AG09319 (cell line): ENCODE measurements at regions not wholly inside any gene's neighbourhood (a gene's known extent, or its start where the extent isn't known, plus 50 kb on each side); places are given as distances from the start of the nearest gene placed in this dataset.

Source experiments
- DNase-seq: peaks from one replicate; pipeline ENCODE4 v3.0.0-alpha.2; 2010; ENCODE audit warnings: low read depth; ENCODE audit errors: extremely low read depth
- TF ChIP-seq, protein P1 (sequence below): IDR thresholded peaks from 2 replicates; pipeline ENCODE4 v1.5.1; 2011; ENCODE audit warnings: low read depth, mild to moderate bottlenecking, inconsistent platforms, low read length, moderate library complexity

DNA sequence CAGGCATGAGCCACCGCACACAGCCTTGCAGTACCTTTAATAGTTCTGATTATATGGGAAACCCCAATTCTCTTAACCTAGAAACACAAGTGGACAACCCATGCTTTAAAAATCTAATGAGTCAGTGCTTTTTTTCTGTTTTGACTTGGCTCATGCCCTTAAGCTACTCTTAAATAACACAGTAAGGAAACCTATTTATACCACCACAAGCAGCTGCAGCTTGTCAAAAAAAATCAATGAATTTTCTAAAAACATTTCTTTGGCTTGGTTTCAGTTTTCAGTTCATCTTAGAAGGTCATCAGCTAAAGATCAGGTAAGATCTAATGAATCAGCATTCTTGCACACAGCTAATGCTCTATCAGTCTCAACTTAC, 124.1 kb upstream of the DST start:
- TF ChIP-seq, protein P1, sequence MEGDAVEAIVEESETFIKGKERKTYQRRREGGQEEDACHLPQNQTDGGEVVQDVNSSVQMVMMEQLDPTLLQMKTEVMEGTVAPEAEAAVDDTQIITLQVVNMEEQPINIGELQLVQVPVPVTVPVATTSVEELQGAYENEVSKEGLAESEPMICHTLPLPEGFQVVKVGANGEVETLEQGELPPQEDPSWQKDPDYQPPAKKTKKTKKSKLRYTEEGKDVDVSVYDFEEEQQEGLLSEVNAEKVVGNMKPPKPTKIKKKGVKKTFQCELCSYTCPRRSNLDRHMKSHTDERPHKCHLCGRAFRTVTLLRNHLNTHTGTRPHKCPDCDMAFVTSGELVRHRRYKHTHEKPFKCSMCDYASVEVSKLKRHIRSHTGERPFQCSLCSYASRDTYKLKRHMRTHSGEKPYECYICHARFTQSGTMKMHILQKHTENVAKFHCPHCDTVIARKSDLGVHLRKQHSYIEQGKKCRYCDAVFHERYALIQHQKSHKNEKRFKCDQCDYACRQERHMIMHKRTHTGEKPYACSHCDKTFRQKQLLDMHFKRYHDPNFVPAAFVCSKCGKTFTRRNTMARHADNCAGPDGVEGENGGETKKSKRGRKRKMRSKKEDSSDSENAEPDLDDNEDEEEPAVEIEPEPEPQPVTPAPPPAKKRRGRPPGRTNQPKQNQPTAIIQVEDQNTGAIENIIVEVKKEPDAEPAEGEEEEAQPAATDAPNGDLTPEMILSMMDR = no peak
- peak; percentile 32 for DNase-seq

DNA sequence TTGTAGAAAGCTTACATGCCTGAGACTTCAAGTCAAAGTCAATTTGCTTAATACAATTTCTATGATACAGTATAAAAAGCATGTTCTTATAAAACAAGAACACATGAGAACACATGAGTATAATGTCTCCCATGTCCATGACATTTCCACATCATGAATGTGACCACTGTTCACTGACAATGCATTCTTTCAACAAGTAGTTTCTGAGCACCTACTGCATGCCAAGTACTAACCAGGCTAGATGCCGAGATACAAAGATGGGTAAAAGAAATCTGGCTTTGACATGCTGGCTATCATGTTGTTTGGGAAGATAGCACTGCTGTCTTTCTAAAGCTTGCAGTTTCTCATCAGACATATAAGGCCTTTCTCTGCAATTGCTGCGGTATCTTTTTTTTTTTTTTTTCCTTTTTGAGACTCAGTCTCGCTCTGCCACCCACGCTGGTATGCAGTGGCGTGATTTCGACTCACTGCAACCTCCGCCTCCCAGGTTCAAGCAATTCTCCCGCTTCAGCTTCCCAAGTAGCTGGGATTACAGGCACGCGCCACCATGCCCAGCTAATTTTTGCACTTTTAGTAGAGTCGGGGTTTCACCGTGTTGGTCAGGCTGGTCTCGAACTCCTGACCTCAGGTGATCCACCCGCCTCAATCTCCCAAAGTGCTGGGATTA, 123.6 kb upstream of the DST start:
- DNase-seq = no peak
- TF ChIP-seq, protein P1 = no peak

DNA sequence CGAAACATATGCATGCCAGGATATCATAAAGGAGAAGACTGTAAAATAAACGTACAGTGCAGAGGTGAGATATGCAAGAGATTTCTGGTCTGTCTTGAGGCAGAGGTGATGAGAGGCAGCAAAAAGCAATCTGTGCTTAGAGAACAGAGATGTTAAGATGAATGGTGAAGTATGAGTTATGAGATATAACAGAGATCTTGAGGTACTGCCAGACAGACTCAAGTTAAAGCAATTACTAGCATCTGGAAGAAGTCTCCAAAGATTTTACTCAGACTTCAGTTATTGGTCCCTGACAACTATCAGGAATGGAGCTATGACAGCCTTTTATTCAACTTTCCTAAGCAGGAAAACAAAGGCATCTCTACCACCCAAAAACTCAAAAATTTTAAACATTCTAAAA, 122.8 kb upstream of the DST start:
- DNase-seq = no peak
- TF ChIP-seq, protein P1 = no peak

DNA sequence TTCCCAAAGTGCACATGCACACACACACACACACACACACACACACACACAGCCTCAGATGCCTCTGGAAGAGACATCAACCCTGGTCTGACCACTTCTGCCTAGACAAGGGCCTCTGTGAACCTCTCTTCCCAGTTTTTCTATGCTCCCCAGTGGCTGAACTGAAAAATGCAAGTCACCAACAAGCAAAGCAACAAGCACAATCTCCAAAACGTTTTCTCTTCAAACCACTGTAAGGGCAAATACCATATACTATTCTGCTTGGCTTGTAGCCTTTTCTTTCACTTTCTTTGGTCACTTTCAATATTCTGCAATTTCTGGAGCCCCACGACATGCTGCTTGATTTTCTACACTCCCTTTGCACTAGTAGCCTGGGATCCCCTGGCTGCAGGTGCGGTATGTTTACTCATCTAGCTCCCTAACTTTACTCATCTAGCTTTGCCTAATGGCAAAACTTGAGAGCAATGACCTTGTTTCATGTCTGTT, 121.4 kb upstream of the DST start:
- TF ChIP-seq, protein P1 = peak; percentile 22
- DNase-seq = no peak

DNA sequence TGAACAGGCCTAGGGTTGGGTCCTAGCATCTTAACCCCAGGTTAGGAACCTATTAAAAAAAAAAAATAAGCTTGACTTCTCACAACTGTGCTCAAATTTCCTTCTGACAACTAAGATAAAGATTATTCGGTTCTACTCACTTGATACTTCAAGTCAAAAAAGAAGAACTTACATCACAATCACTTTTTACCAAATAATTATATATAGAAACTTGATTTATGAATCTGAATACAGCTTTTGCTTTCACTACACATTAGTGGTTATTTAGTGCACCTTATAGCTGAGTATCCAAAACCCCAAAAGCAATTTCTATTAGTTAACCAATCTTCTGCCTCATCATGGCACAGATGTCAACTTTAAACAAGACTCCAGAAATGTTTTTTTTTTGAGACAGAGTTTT, 119.0 kb upstream of the DST start:
- TF ChIP-seq, protein P1 = no peak
- DNase-seq = no peak

DNA sequence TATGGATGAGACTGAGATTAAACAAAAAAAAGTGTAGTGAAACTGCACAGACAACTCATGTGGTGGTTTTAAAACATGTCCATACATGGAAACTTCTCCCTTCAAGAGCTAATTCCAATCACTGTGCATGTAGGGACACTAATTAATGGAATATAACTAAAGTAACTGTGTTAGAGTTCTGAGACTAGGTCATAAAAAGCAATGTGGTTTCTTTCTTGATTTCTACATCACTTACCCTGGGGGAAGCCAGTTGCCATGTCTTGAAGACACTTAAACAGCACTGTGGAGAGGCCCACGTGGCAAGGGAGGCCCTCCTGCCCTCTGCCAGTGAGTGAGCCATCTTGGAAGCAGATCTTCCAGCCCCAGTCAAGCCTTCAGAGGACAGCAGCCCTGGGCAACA, 118.2 kb upstream of the DST start:
- TF ChIP-seq, protein P1 = no peak
- DNase-seq = no peak

DNA sequence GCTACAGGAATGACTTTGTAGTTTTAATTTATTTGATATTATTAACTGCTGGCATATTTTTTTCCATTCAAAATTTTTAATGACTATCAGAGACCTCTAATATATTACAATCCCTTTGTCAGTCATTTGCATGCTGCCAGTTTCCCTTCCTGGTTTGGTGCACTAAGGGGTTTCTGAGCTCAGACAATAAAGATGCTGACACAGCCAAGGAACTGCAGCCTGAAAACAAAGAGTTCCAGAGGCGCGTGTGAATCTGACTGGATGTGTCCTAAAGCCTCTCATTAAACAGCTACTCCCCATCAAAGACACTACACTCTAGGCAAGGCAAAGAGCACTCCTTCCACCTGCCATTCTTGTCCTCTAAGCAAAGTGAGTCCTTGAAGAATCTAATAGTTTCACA, 116.8 kb upstream of the DST start:
- no peak for DNase-seq
- TF ChIP-seq, protein P1 = no peak
